ENCODE measurements at regions not wholly inside any gene's neighbourhood (a gene's known extent, or its start where the extent isn't known, plus 50 kb on each side); places are given as distances from the start of the nearest gene placed in this dataset.

DNA sequence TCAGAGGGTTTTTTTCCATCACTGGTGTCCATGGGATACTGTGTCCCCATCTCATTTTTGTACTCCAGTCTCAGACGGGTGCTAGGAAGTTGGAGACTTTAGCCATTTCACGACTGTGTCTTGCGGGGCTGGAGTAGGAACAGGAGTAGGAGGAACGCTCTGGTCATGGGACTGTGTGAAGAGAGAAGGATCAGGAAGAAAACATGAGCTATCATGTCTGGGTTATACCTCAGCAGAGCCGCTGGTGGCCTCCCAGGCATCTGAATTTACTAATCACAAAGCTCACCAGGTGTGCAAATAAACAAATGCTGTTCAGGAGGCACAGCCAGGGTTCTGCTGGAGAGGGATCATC lies 225.4 kb downstream of the SEC14L1 start:
- no peak for DNase-seq

DNA sequence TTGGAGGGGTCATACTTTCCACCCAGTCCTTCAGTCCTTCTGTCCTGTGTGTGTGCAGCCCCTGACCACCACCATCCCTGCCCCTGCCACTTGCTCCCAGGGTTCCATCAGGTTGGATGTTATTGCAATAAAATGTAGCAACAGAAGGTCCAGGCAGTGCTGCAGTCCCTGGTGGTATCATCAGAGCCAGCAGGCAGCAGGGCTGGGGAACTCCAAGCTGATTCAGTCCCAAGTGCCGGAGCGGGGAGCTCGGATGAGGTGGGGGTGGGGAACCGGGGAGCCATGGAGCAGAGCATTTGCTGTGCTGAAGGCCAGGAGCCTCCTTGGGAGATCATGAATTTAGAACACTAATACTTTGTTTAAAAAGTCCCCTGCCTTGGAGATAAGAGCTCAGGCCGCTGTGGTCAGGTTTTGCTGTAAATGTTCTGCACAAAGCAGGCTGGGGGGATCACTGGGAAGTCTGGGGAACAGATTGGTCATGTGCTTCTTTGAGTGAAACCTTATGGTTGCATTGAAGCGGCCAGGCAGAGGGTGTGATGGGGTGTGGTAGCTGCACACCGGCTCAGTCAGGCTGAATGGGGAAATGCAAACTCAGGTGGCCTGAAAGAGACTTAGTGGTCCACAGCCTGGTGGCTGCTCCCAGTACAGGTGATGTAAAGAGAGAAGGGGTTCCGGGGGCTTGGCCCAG lies 225.9 kb downstream of the SEC14L1 start:
- DNase-seq: no peak

GRCh38 chr17:77369544-77369971 lies 228.8 kb downstream of the SEC14L1 start:
- DNase-seq: no peak

GRCh38 chr17:77370586-77370985 lies 229.8 kb downstream of the SEC14L1 start:
- DNase-seq: no peak

GRCh38 chr17:77371117-77371887 lies 230.5 kb downstream of the SEC14L1 start:
- DNase-seq: no peak

- DNase-seq: no peak
Observed at GRCh38 chr17:77371888-77372443, 231.2 kb downstream of the SEC14L1 start.

DNA sequence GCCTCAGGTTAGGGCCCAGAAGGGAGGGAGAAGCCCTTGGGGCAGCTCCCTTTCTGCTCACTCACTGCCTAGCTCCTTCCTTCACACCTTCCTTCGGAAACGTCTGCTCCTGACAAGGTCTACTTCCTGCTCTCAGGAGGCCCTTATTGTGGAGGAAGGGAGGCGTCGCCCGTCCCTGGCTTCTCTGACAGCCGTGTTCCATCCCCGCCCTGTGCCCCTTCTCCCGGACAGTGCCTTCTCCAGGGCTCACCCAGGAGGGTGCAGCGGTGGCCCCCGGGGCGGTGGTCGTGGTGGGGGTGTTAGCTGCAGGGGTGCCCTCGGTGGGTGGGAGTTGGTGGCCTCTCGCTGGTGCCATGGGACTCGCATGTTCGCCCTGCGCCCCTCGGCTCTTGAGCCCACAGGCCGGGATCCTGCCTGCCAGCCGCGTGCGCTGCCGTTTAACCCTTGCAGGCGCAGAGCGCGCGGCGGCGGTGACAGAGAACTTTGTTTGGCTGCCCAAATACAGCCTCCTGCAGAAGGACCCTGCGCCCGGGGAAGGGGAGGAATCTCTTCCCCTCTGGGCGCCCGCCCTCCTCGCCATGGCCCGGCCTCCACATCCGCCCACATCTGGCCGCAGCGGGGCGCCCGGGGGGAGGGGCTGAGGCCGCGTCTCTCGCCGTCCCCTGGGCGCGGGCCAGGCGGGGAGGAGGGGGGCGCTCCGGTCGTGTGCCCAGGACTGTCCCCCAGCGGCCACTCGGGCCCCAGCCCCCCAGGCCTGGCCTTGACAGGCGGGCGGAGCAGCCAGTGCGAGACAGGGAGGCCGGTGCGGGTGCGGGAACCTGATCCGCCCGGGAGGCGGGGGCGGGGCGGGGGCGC lies 231.9 kb downstream of the SEC14L1 start:
- no peak for DNase-seq

GRCh38 chr17:77373299-77374169 lies 232.8 kb downstream of the SEC14L1 start:
- no peak for DNase-seq

DNA sequence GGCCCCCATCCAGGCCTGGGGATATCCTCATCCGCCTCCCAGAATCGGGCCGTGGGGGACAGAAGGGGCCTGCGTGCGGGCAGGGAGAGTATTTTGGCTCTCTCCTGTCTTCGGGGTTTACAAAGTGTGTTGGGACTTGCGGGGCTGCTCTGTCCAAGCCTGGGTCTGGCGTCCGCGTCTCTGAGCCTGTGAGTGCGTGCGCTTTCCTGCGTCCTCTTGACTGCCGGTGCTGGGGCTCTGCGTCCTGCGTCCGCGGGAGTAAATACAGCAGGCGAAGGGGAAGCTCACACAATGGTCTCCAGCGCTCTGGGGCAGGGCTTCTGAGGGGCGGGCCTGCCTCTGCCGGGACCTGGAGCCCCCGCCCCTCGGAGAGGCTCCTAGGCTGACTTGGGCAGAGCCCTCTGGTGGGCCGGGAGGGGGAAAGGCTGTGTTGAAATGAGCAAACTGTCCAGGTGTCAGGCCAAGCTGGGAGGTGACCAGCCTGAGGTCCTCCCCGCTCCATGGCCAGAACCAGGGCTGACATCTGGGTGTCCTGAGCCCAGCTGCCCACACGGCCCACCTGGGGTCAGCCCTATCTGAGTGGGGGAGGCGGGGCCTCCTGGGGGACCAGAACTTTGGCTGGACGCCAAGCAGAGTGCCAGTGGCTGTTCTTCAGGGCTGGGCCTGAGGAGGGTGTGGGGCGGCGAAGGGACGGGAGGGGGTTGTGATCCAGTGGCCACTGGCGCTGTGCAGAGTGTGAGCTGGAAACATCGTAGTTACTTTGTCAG lies 233.6 kb downstream of the SEC14L1 start:
- no peak for DNase-seq

- no peak for DNase-seq
Observed at GRCh38 chr17:77375108-77375916, 234.5 kb downstream of the SEC14L1 start.

DNA sequence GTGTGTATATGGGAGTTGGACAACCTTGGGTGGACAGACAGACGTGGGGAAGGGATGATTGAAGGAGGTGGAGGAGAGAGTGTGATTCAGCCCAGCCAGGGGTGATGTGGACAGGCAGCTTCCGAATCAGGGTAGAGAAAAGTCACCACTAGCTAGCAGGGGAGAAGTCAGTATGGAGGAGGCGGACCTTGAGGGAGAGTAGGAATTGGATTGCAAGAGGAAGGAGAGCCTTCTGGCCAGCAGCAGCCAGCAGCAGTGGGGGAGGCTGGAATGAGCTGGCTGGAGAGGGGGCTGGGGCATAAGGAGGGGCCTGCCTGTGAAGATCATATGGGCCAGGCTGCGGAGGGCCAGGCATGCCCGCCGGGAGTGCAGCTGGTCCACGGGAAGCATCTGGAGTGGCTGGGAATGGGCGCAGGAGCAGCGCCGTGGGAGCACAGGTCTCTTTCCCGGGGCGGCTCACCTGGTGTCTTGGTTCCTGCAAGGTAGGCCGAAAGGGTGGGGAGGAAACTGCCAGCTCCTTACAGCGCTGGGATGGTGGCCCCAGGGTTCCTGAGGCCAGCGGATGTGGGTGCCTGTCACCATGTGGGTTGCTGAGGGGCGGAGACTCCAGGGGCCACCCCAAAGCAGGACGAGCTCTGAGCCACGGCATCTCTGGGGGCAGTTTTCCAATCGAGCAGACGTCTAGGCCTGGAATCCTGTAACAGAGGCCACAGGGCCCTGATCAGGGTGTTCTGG lies 235.3 kb downstream of the SEC14L1 start:
- DNase-seq: no peak

GRCh38 chr17:77376795-77377709 lies 236.3 kb downstream of the SEC14L1 start:
- peak; percentile 24 for DNase-seq

GRCh38 chr17:77377710-77378235 lies 237.0 kb downstream of the SEC14L1 start:
- DNase-seq: no peak

DNA sequence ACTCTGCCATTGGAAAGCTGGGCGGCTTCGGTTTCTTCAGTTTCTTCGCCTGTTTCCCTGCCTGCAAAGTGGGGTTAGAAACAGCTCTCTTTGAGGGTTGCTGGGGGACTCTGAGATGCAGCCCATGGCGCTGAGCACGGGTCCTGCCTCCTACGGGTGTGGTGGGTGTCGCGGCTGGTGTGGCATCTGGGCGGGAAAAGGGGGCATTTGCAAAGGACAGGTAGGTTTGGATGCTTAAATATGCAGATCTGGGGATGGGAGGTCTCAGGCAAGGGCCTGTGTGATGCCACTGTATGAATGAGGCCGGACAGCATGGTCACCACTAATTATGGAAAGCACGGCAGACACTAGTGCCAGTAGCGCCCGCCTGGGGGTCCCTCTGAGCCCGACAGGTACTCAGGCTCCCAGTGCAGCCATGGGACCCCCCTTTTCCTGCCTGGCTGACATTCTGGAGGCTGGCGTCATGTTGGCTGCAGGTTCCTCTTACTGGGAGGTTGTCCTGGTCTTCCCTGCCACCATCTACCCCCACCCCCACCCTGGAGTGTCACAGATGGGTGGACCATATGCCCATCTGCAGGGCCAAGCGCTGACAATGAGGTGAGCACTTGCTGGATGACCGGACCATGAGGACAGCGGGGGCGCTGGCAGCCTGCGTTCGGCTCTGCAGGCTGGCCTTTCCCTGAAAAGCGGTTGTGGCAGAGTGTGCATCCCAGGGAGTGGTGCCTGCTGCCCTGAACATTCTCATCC lies 237.7 kb downstream of the SEC14L1 start:
- DNase-seq: no peak

GRCh38 chr17:77379065-77379428 lies 238.3 kb downstream of the SEC14L1 start:
- no peak for DNase-seq

- no peak for DNase-seq
Observed at GRCh38 chr17:77379832-77380231, 239.1 kb downstream of the SEC14L1 start.

DNA sequence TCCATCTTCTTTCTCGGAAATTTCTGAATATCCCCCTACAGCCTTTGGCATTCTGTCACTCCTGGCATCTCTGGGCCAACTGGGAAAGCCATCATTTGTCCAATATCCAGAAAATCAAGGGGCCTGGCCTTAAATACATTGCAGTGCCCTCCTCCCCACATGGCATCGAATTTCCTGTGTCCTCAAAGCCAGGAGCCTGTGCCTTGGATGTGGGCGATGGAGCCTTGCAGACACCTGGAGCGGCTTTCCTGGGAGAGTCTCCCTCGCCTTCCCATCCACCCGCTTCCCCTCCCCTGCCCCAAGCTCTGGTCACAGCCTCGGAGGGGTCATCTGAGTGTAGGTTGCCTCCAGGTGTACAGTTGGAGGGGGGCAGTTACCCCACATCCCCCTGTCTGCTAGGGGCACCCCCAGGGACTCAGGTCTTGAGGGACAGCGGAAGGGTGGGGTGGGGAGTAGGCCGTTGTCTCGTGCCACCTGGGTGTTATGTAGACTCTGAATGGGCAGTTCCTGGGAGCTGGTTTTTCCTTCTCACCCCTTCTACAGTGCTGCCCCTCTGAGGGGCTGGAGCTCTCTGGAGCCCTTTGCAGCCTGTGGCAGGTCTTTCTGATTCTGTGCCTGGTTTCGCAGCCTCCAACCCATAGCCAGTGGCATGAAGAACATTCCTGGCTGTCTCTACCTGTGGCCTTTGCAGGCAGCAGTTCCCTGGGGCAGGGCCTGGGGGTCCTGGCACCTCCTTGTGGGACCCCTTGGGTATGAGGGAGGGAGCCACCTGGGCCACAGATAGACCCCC lies 239.8 kb downstream of the SEC14L1 start:
- no peak for DNase-seq

All from NCI-H2029 treated with DMSO at 0.1 percent for 48 hours (cell line).